MM.1S (cell line): ENCODE measurements at regions not wholly inside any gene's neighbourhood (a gene's known extent, or its start where the extent isn't known, plus 50 kb on each side); places are given as distances from the start of the nearest gene placed in this dataset.

Experiments used
- DNase-seq: peaks from one replicate; pipeline ENCODE4 v3.0.0-alpha.2; 2015
- H2AFZ ChIP-seq: fragments of 300-600 bp; sonication (generic); 2 replicates; pipeline ENCODE4 v1.6.0; 2016; ENCODE audit warnings: antibody characterized with exemption, low read length
- H3F3A ChIP-seq: fragments of 300-600 bp; sonication (generic); 2 replicates; pipeline ENCODE4 v1.6.1; 2016; ENCODE audit warnings: mild to moderate bottlenecking, antibody characterized with exemption, low read length, moderate library complexity, mixed read lengths; ENCODE audit not compliant: insufficient read depth
- H3K27ac ChIP-seq: fragments of 300-600 bp; sonication (generic); 2 replicates; pipeline ENCODE4 v1.5.1; 2016; ENCODE audit warnings: mild to moderate bottlenecking, low read length
- H3K27me3 ChIP-seq: fragments of 300-600 bp; sonication (generic); replicated peaks from 2 replicates; pipeline ENCODE4 v1.6.0; 2016; ENCODE audit warnings: low read length; ENCODE audit not compliant: insufficient read depth
- H3K36me3 ChIP-seq: fragments of 300-600 bp; sonication (generic); replicated peaks from 2 replicates; pipeline ENCODE4 v1.6.1; 2016; ENCODE audit warnings: mild to moderate bottlenecking, low read length, mixed read lengths; ENCODE audit not compliant: insufficient read depth
- H3K4me1 ChIP-seq: fragments of 300-600 bp; sonication (generic); 2 replicates; pipeline ENCODE4 v1.6.1; 2016; ENCODE audit warnings: low read length, mixed read lengths
- H3K4me2 ChIP-seq: fragments of 300-600 bp; sonication (generic); 2 replicates; pipeline ENCODE4 v1.6.0; 2016; ENCODE audit warnings: low read depth, low read length
- H3K4me3 ChIP-seq: fragments of 300-600 bp; sonication (generic); 2 replicates; pipeline ENCODE4 v1.5.1; 2016; ENCODE audit warnings: low read length, mixed read lengths
- H3K79me2 ChIP-seq: fragments of 300-600 bp; sonication (generic); 2 replicates; pipeline ENCODE4 v1.6.1; 2016; ENCODE audit warnings: mixed run types, low read length, mixed read lengths
- H3K9ac ChIP-seq: fragments of 300-600 bp; sonication (generic); 2 replicates; pipeline ENCODE4 v1.6.1; 2016; ENCODE audit warnings: low read length, mixed read lengths
- H3K9me2 ChIP-seq: fragments of 300-600 bp; sonication (generic); replicated peaks from 2 replicates; pipeline ENCODE4 v1.6.1; 2016; ENCODE audit warnings: mild to moderate bottlenecking, low read length, mixed read lengths; ENCODE audit not compliant: insufficient read depth
- H3K9me3 ChIP-seq: fragments of 300-600 bp; sonication (generic); replicated peaks from 2 replicates; pipeline ENCODE4 v1.6.1; 2016; ENCODE audit warnings: mild to moderate bottlenecking, low read length, mixed read lengths; ENCODE audit not compliant: insufficient read depth
- H4K20me1 ChIP-seq: fragments of 300-600 bp; sonication (generic); 2 replicates; pipeline ENCODE4 v1.6.1; 2016; ENCODE audit warnings: mild to moderate bottlenecking, low read length, moderate library complexity, mixed read lengths; ENCODE audit not compliant: insufficient read depth
- EZH2 ChIP-seq: fragments of 300-600 bp; sonication (generic); optimal IDR thresholded peaks from 2 replicates; pipeline ENCODE3; 2017; ENCODE audit warnings: low read depth, mild to moderate bottlenecking, antibody characterized with exemption, low read length, mixed read lengths
- EZH2phosphoT487 ChIP-seq: fragments of 300-600 bp; sonication (generic); IDR thresholded peaks from 2 replicates; pipeline ENCODE4 v1.6.1; 2018; ENCODE audit warnings: antibody characterized with exemption, low read length
- TF ChIP-seq, protein P1 (sequence below): fragments of 300-600 bp; sonication (generic); IDR thresholded peaks from 2 replicates; pipeline ENCODE4 v1.5.1; 2016; ENCODE audit warnings: antibody characterized with exemption, low read length, mixed read lengths

DNA sequence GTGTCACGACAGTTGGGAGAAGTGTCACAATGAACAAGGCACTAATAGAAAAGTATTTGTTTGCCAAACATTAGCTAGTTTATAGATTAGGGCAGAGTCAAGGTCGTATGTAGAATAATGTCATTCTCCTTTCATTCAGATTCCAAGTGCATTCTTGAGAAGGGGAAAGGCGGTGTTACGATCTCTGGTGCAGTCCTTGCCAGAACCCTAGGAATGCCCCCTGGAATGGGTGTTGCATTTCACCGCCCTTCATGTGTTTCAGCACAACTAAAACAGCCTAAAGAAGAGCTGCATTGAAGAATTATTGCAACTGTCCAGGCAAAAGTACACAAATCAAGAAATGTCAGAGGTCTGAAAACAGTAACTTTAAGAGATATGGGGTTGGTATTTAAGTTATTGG, 721.0 kb upstream of the WWC1 start:
- H3K9ac ChIP-seq = no peak overlapping the region
- no peaks in the 10 kb centered on the region for H3K36me3 ChIP-seq
- H3K9me3 ChIP-seq = no peaks in the 10 kb centered on the region
- TF ChIP-seq EZH2 (no peak), EZH2phosphoT487 (no peak)
- TF ChIP-seq, protein P1, sequence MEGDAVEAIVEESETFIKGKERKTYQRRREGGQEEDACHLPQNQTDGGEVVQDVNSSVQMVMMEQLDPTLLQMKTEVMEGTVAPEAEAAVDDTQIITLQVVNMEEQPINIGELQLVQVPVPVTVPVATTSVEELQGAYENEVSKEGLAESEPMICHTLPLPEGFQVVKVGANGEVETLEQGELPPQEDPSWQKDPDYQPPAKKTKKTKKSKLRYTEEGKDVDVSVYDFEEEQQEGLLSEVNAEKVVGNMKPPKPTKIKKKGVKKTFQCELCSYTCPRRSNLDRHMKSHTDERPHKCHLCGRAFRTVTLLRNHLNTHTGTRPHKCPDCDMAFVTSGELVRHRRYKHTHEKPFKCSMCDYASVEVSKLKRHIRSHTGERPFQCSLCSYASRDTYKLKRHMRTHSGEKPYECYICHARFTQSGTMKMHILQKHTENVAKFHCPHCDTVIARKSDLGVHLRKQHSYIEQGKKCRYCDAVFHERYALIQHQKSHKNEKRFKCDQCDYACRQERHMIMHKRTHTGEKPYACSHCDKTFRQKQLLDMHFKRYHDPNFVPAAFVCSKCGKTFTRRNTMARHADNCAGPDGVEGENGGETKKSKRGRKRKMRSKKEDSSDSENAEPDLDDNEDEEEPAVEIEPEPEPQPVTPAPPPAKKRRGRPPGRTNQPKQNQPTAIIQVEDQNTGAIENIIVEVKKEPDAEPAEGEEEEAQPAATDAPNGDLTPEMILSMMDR = no peak
- H3K4me1 ChIP-seq = no peaks in the 10 kb centered on the region
- H3K27me3 ChIP-seq = no peaks in the 10 kb centered on the region
- no peaks in the 10 kb centered on the region for H3K79me2 ChIP-seq
- no peaks in the 10 kb centered on the region for H4K20me1 ChIP-seq
- H2AFZ ChIP-seq = no peak overlapping the region
- DNase-seq = no peak
- H3K4me2 ChIP-seq = no peak overlapping the region
- no peaks in the 10 kb centered on the region for H3K9me2 ChIP-seq
- H3K4me3 ChIP-seq = no peak overlapping the region
- H3F3A ChIP-seq = no peaks in the 10 kb centered on the region
- H3K27ac ChIP-seq = no peak overlapping the region

DNA sequence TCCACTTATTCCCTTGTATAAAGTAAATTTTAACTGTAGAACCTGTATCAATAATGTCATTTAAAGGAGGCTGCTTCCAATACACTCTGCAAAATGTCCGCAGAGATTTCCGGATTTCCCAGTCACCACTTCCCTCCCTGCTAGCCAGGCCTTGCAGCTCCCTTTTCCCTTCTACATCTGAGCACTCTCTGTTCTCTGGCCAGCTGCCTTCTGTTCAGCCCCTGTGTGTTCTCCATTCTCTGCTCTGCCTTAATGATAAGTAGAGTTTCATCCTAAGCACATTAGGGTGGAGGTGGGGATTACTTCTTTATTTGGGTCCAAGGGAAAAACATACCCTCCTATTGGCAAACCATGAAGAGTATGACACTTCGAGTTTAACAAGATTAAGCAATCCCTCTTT, 719.6 kb upstream of the WWC1 start:
- no peak overlapping the region for H3K9ac ChIP-seq
- no peak overlapping the region for H2AFZ ChIP-seq
- H3F3A ChIP-seq = no peaks in the 10 kb centered on the region
- H3K4me2 ChIP-seq = no peak overlapping the region
- H3K9me3 ChIP-seq = no peaks in the 10 kb centered on the region
- H3K4me3 ChIP-seq = no peak overlapping the region
- no peaks in the 10 kb centered on the region for H3K4me1 ChIP-seq
- no peaks in the 10 kb centered on the region for H3K9me2 ChIP-seq
- TF ChIP-seq, protein P1 = no peak
- TF ChIP-seq EZH2 (no peak), EZH2phosphoT487 (no peak)
- H3K27ac ChIP-seq = no peak overlapping the region
- no peaks in the 10 kb centered on the region for H4K20me1 ChIP-seq
- no peaks in the 10 kb centered on the region for H3K27me3 ChIP-seq
- H3K36me3 ChIP-seq = no peaks in the 10 kb centered on the region
- no peaks in the 10 kb centered on the region for H3K79me2 ChIP-seq
- DNase-seq = no peak

DNA sequence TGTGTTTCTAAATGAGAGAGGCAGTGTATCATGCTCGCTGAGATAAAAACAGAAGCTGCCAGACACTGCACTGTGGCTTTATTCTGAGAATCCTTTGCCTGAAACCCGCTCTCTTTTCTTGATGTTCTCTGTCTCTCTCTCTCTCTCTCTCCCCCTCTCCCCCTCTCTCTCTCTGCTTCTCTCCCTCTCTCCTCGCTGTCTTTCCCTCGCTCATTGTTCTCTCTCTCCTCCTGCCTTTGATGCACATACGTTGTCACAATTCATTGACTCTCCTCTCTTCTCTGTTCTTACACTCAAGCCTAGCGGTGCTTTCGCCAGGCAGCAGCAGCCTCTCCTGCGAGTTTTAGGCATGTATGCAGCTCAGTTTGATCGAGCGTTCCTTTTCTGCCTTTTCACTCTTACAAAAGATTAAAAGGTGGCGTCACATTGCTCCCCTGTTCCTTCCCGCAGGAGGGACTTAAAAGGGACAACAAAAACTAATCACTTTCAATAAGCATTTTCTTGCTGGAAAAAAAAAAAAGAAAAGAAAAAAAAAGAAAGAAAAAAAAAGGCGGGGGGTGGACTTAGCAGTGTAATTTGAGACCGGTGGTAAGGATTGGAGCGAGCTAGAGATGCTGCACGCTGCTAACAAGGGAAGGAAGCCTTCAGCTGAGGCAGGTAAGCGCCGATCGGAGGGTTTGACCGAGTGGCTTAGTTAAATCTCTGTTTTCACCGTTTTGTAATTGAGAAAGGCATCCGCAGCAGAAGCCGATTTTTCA, 717.9 kb upstream of the WWC1 start:
- peak overlapping the region; percentile 48 for H3K4me3 ChIP-seq
- no peak overlapping the region; the same call in 1 of the 2 replicates for H3K9ac ChIP-seq

More for the DNA sequence above, 717.9 kb upstream of the WWC1 start:
- peak; percentile 50 for DNase-seq
- Histone ChIP-seq H3K27me3 (no peaks in the 10 kb centered on the region), H3K27ac (peak overlapping the region; percentile 4; the same call in 1 of the 2 replicates), H3F3A (no peaks in the 10 kb centered on the region), H3K4me2 (peak overlapping the region; percentile 41), H2AFZ (peak overlapping the region; percentile 44), H4K20me1 (no peaks in the 10 kb centered on the region), H3K9me3 (no peaks in the 10 kb centered on the region), H3K9me2 (no peaks in the 10 kb centered on the region), H3K79me2 (no peaks in the 10 kb centered on the region), H3K4me1 (no peaks in the 10 kb centered on the region), H3K36me3 (no peaks in the 10 kb centered on the region)
- TF ChIP-seq, protein P1 = no peak
- TF ChIP-seq EZH2 (no peak), EZH2phosphoT487 (no peak)
